NB4 (cell line): ENCODE measurements at regions not wholly inside any gene's neighbourhood (a gene's known extent, or its start where the extent isn't known, plus 50 kb on each side); places are given as distances from the start of the nearest gene placed in this dataset.

ENCODE experiments used
- DNase-seq: peaks from one replicate; pipeline ENCODE4 v3.0.0; 2010; ENCODE audit warnings: low read depth
- H3K4me3 ChIP-seq: one replicate; pipeline ENCODE4 v1.5.1; 2011; ENCODE audit warnings: mild to moderate bottlenecking, low read depth, low read length, moderate library complexity
- MYC ChIP-seq: IDR thresholded peaks from 2 replicates; pipeline ENCODE4 v1.6.1; 2011; ENCODE audit warnings: low read depth, low read length
- POLR2A ChIP-seq: IDR thresholded peaks from 2 replicates; pipeline ENCODE4 v1.6.1; 2011; ENCODE audit warnings: mild to moderate bottlenecking; ENCODE audit not compliant: insufficient read length; ENCODE audit errors: extremely low read depth
- TF ChIP-seq, protein P1 (sequence below): IDR thresholded peaks from one replicate; pipeline ENCODE4 v1.5.1; 2012; ENCODE audit warnings: low read depth, low read length
- TF ChIP-seq, protein P2 (sequence below): IDR thresholded peaks from 2 replicates; pipeline ENCODE4 v1.6.1; 2011; ENCODE audit warnings: low read depth, low read length

DNA sequence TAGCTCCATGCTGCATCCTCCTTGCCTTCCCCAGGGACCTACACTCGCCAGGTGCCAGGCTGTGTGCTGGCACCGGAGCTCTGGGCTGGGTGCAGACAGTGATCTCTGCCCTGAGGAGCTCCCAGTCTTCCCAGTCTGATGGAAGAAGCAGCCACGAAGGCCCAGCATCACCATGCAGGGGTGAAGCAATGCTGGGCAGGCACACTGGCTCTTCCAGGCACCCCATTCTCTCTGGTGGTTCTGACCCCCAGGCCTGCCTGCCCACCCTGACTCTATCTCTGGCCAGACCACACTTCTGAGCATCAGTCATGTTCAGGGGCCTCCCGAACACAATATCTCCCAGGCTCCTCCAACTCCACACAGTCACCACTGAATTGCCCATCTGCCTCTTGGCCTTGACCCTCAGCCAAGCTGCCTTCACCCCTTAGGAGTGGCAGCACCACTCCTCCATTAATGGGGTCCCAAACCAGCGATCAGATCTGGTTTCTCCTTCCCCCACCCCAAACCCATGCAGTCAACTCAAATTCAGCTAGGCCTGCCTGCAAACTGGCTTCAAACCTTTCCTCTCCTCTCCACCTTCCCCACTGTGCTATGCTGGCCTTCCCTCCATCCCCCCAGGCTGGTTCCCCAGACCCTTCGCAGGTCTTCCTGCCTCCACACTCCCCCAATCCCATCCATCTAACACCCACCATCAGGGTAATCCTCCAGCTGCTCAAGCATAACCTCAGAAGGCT is 102.7 kb upstream of the MVB12B start:
- TF ChIP-seq, protein P1, sequence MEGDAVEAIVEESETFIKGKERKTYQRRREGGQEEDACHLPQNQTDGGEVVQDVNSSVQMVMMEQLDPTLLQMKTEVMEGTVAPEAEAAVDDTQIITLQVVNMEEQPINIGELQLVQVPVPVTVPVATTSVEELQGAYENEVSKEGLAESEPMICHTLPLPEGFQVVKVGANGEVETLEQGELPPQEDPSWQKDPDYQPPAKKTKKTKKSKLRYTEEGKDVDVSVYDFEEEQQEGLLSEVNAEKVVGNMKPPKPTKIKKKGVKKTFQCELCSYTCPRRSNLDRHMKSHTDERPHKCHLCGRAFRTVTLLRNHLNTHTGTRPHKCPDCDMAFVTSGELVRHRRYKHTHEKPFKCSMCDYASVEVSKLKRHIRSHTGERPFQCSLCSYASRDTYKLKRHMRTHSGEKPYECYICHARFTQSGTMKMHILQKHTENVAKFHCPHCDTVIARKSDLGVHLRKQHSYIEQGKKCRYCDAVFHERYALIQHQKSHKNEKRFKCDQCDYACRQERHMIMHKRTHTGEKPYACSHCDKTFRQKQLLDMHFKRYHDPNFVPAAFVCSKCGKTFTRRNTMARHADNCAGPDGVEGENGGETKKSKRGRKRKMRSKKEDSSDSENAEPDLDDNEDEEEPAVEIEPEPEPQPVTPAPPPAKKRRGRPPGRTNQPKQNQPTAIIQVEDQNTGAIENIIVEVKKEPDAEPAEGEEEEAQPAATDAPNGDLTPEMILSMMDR: no peak
- no peak for TF ChIP-seq MYC
- no peak for TF ChIP-seq POLR2A
- TF ChIP-seq, protein P2, sequence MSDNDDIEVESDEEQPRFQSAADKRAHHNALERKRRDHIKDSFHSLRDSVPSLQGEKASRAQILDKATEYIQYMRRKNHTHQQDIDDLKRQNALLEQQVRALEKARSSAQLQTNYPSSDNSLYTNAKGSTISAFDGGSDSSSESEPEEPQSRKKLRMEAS: no peak
- DNase-seq: no peak
- no peak overlapping the region for H3K4me3 ChIP-seq

DNA sequence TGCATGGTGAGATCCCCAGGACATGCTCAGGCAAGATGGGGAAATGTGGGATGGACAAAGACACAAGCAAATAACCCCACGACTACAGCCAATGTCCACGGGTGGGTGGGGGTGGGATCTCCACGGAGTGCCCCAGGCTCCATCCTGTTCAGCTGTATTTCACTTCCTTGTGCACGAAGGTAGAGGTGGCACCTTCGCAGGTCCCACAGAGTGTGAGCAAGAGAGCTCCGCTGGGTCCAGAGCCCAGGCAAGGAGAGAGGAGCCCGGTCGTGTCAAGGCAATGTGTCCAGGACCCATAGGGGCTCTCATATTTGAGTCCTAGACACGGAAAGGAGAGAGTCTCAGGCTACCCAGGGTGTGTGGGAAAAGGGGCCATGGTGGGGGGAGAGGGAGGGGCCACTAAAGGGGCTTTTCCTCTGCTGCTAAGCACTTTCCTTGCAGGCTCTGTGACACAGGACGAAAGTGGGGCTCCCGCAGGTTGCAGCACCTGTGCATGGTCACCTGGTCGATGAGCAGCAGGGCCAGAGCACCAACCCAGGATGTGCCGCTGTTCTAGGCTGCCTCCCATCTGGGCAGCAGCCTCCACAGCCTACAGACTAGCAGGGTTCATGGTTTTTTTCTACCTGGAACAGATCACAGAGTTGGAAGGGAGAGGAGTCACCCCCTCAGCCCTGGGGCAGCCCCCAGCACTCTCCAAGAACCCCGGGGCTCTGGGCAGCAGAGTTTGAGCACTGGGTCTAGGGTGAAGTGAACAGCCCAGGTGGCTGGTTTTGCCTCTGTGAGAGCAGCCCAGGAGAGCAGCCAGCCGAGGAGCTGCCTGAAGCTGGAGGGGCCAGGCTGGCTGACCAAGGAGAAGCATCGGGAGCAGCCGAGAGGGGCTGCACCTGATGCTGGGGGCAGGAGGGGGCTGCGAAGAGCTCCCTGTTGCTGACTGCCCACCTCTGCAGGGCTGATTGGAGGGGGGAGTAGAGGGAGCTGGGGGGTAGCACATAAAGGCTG is 100.7 kb upstream of the MVB12B start:
- no peak for DNase-seq
- TF ChIP-seq POLR2A: no peak
- TF ChIP-seq, protein P2: no peak
- TF ChIP-seq, protein P1: no peak
- no peak for TF ChIP-seq MYC
- H3K4me3 ChIP-seq: no peak overlapping the region

DNA sequence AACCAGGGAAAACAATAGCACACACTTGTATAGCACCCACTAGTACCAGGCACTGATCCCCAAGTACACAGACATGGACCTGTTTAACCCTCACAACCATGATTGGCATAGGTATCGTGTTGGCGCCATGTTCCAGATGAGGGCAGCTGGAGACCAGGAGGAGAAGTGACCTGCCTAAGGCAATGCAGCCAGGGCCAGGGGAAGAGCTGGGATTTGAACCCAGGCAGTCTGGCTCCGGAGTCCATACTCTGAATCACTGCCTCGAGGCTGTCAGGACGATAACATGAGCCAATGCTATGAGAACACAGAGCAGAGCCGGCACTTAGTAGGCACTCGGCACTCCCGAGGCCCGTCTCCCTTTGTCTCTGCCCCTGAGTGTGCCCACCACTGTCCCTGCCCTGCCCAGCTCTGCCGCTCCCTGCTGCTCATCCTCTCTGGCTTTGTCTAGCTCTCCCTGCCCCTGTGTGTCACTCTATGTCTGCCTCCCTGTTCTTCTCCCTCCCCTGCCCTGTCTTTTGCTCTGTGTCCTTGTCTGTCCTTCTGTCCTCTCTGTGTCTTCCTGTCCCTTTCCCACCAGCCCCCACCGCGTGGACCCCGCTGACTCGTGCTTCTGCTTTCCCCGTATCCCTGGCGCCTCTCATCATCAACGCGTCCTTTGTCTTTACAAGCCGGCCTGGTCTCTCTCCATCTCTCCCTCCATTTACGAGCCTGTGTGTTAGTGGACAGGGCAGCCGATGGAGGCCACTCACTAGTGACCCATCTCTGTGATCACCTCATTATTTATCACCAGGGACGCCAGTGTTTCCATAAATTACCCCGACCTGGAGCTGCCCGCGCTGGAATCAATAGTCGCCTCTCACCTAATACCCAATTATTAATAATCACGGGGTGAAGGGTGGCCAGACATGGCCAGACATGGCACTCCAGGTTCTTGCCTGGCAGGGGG is 99.4 kb upstream of the MVB12B start:
- H3K4me3 ChIP-seq: no peak overlapping the region
- TF ChIP-seq MYC (no peak), POLR2A (no peak)
- TF ChIP-seq, protein P1: no peak
- TF ChIP-seq, protein P2: no peak
- DNase-seq: no peak

DNA sequence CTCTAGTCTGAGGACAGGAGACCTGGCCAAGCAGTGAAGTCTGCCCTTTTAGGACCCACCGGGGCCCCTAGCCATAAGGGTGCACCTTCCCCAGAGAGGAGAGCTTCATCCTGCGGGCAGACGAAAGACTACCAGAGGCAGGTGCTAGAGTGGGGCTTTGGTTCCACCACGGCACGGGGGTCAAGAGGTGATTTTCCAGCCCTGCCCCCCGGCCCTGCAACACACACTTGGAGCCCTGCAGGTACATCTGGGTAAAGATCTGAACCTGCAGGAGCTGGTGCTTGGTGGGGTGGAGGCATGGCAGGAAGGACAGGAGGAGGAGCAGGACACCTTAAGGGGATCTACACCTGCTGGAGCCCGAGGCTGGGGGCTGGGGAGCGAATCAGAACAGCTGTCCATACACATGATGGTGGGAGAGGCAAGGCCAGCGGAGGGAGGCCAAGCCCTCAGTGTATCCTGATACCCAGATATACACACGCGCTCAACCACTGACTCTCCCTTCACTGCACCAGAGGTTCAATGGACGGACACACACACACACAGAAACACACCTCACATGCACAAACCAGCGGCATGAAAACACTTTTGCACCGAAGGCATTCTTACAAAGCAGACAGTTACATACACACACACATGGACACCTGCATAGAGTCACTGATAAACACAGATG is 98.4 kb upstream of the MVB12B start:
- TF ChIP-seq MYC (no peak), POLR2A (no peak)
- TF ChIP-seq, protein P2: no peak
- TF ChIP-seq, protein P1: no peak
- no peak overlapping the region for H3K4me3 ChIP-seq
- DNase-seq: no peak
